Gastroesophageal sphincter (tissue), 3 donors: ENCODE measurements at regions not wholly inside any gene's neighbourhood (a gene's known extent, or its start where the extent isn't known, plus 50 kb on each side); places are given as distances from the start of the nearest gene placed in this dataset.

Experiments
- CTCF ChIP-seq, 4 experiments: fragments of 200-600 bp in 2 of 4; fragments of 450-650 bp in 2 of 4; sonication (generic) in 1 of 4; IDR thresholded peaks; one replicate each; pipeline ENCODE4 v1.5.1; 2017 to 2019; ENCODE audit warnings: antibody characterized with exemption in 4 of 4, mild to moderate bottlenecking in 2 of 4, moderate library complexity in 2 of 4
- EP300 ChIP-seq: sonication (generic); formaldehyde crosslinking; IDR thresholded peaks from one replicate; pipeline ENCODE4 v1.6.1; 2017; ENCODE audit warnings: antibody characterized with exemption, mild to moderate bottlenecking
- POLR2A ChIP-seq, 2 donors: fragments of 450-650 bp; IDR thresholded peaks; one replicate each; pipeline ENCODE4 v1.6.1; 2017; ENCODE audit warnings: antibody characterized with exemption in 2 of 2, mild to moderate bottlenecking in 2 of 2, moderate library complexity in 1 of 2

- TF ChIP-seq CTCF (IDR thresholded peaks at IDR 0.05) (no peak), POLR2A (IDR thresholded peaks at IDR 0.05) (no peak), EP300 (no peak)
These were observed 177.4 kb upstream of the NECTIN1 start for GRCh38 chr11:119906376-119906775.
